ENCODE measurements at regions not wholly inside any gene's neighbourhood (a gene's known extent, or its start where the extent isn't known, plus 50 kb on each side); places are given as distances from the start of the nearest gene placed in this dataset.

DNA sequence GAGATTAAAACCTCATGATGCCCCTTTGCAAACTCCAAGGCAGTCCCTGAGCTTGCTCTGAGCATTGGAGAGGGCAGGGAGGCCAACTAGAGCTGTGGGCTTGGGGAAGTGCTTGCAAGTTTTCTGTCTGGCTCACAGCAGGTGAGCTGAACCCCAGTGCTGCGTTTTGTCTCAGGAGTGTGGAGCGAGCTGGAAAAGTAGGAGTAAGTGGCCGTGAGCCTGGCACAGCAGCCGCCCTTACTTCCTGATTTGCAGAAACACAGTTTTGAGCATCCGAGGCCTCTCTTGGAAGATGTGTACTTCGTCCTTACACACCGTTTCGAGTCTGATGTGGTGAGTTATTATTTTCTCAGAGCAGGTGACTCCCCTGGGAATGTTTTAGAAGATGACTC lies 221.2 kb upstream of the C1orf174 start:
- Histone ChIP-seq H3K9me3 (peaks cover 0 to 4% (median 0%) of the 10 kb centered on the region in 3 donors), H3K36me3 (no peaks in the 10 kb centered on the region), H3K27ac (no peak overlapping the region), H3K4me3 (no peak overlapping the region), H3K4me1 (no peaks in the 10 kb centered on the region), H3K27me3 (peaks cover 48% of the 10 kb centered on the region)
- ATAC-seq: no peak
- TF ChIP-seq EP300 (IDR thresholded peaks at IDR 0.05) (no peak), POLR2A (IDR thresholded peaks at IDR 0.05) (no peak), POLR2AphosphoS5 (IDR thresholded peaks at IDR 0.05) (no peak)
- TF ChIP-seq, protein P1, sequence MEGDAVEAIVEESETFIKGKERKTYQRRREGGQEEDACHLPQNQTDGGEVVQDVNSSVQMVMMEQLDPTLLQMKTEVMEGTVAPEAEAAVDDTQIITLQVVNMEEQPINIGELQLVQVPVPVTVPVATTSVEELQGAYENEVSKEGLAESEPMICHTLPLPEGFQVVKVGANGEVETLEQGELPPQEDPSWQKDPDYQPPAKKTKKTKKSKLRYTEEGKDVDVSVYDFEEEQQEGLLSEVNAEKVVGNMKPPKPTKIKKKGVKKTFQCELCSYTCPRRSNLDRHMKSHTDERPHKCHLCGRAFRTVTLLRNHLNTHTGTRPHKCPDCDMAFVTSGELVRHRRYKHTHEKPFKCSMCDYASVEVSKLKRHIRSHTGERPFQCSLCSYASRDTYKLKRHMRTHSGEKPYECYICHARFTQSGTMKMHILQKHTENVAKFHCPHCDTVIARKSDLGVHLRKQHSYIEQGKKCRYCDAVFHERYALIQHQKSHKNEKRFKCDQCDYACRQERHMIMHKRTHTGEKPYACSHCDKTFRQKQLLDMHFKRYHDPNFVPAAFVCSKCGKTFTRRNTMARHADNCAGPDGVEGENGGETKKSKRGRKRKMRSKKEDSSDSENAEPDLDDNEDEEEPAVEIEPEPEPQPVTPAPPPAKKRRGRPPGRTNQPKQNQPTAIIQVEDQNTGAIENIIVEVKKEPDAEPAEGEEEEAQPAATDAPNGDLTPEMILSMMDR (IDR thresholded peaks at IDR 0.05): no peak
- 44 to 76% methylated on average over 4 to 6 of the region's 8 CpGs for WGBS, 2 donors (ENCODE audit: low coverage in 1 of 2)

DNA sequence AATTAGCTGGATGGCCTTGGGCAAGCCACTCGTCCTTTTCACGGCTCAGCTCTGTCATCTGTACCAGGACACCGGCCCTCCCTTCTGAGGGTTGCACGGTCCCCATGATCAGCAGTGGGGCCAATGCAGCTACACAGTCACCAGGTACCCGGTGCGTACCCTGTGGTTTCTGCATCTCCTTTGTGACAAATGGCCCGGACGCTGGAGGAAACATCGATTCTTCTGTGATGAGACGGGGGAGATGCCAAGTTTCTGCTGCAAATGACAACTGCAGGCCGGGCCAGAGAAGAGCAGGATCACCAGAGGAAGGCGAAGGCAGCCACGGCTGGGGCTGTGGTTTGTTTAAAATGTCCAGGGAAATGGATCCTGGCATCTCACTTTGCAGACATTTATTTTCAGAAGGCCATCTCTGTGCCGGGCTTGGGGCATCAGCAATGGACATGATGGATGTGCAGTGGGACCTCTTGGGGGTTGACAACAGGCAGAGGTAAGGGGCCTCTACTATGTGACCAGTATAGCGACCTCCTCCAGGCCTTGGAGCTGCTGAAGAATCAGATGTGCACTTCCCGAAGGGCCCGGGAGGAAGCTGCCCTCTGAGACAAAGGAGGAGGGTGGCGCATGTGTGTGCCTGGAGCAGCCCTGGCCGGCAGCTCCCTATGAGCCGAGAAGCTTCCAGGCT lies 221.9 kb upstream of the C1orf174 start:
- H3K4me1 ChIP-seq: no peaks in the 10 kb centered on the region
- no peaks in the 10 kb centered on the region for H3K36me3 ChIP-seq
- TF ChIP-seq EP300 (IDR thresholded peaks at IDR 0.05) (no peak), POLR2AphosphoS5 (IDR thresholded peaks at IDR 0.05) (no peak), POLR2A (IDR thresholded peaks at IDR 0.05) (no peak)
- TF ChIP-seq, protein P1 (IDR thresholded peaks at IDR 0.05): no peak
- no peak overlapping the region for H3K27ac ChIP-seq
- peaks cover 0 to 4% (median 0%) of the 10 kb centered on the region in 3 donors for H3K9me3 ChIP-seq
- WGBS, 2 donors (ENCODE audit: low coverage in 1 of 2): 47 to 72% methylated on average over 2 to 12 of the region's 20 CpGs
- ATAC-seq: no peak
- H3K27me3 ChIP-seq: peaks cover 42% of the 10 kb centered on the region
- H3K4me3 ChIP-seq: no peak overlapping the region

DNA sequence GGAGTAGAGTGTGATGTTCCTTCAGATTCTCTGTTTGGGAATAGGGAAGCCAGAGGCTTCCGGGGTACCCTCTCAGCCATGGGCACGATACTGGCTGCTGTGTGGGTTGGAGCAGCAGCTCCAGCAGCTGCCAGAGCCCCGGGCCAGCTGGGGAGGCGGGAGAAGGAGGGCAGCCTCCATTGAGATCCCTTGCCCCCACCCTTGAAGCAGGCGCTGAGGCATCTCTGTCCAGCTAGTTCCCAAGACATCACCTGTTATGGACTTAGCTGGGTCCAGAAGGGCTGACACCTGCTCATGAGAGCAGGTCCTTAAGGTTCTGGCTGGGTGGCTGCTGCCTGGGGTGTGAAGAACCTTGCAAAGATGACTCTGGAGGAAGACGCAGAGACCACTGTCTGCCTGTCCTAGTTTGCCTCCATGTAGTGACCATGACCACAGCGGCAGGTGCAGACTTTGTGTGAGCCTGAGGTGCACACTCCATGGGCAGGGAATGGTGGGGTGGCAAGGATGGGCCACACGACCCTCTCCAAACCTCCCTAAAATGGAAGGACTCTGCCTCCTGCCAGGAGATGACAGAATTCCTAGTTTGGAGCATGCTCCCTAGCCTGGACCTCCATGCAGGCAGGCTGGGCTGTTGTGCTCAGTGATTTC lies 222.6 kb upstream of the C1orf174 start:
- Histone ChIP-seq H3K27me3 (peaks cover 40% of the 10 kb centered on the region), H3K36me3 (no peaks in the 10 kb centered on the region), H3K4me1 (no peaks in the 10 kb centered on the region), H3K27ac (no peak overlapping the region), H3K4me3 (no peak overlapping the region), H3K9me3 (peaks cover 0 to 4% (median 0%) of the 10 kb centered on the region in 3 donors)
- TF ChIP-seq EP300 (IDR thresholded peaks at IDR 0.05): no peak
- TF ChIP-seq, protein P1 (IDR thresholded peaks at IDR 0.05): no peak
- TF ChIP-seq POLR2A (IDR thresholded peaks at IDR 0.05): no peak
- TF ChIP-seq POLR2AphosphoS5 (IDR thresholded peaks at IDR 0.05): no peak
- no peak for ATAC-seq
- no CpG with 5 or more reads among the region's 8 CpGs for WGBS, 2 donors (ENCODE audit: low coverage in 1 of 2)

DNA sequence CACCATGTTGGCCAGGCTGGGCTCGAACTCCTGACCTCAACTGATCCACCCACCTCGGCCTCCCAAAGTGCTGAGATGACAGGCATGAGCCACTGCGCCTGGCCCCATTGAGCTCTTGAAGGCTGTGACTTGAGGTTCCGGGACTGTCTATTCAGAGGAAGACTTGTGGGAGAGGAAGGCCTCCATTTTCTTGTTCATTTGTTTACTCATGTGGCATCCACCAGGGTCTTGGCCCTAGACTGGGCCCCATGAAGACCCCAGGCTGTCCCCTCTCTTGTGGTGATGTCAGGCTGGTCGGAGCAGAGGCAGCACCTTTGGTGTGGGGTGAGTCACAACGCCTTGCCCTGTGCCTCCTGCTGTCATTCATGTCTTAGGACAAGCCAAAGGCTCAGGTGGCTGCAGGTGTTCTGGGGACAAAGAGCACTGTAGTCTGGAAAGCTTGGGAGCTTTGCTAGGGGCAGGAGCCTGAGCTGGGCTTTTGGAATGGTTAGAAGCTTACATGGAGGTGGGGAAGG lies 224.6 kb upstream of the C1orf174 start:
- Histone ChIP-seq H3K36me3 (no peaks in the 10 kb centered on the region), H3K27me3 (peaks cover 26% of the 10 kb centered on the region), H3K4me3 (no peak overlapping the region), H3K27ac (no peak overlapping the region), H3K4me1 (no peaks in the 10 kb centered on the region), H3K9me3 (peaks cover 0 to 4% (median 0%) of the 10 kb centered on the region in 3 donors)
- no CpG with 5 or more reads among the region's 6 CpGs for WGBS, 2 donors (ENCODE audit: low coverage in 1 of 2)
- TF ChIP-seq POLR2A (IDR thresholded peaks at IDR 0.05) (no peak), POLR2AphosphoS5 (IDR thresholded peaks at IDR 0.05) (no peak), EP300 (IDR thresholded peaks at IDR 0.05) (no peak)
- TF ChIP-seq, protein P1 (IDR thresholded peaks at IDR 0.05): no peak
- no peak for ATAC-seq
